Astrocyte (in vitro differentiated cells and primary cell): ENCODE measurements at regions not wholly inside any gene's neighbourhood (a gene's known extent, or its start where the extent isn't known, plus 50 kb on each side); places are given as distances from the start of the nearest gene placed in this dataset.

Experiments used
- DNase-seq: peaks from one replicate; pipeline ENCODE4 v3.0.0-alpha.2; 2010; ENCODE audit warnings: low read depth
- FAIRE-seq: peaks from 2 replicates; lab custom pipeline; 2011; peaks lifted over from hg19 to GRCh38; lab: Jason Lieb, UNC
- H2AFZ ChIP-seq: 2 replicates; pipeline ENCODE4 v1.6.0; 2012; ENCODE audit warnings: low read depth, low read length, inconsistent platforms
- H3K27ac ChIP-seq: 2 replicates; pipeline ENCODE4 v1.5.1; 2011; ENCODE audit warnings: low read depth, low read length, inconsistent platforms
- H3K27me3 ChIP-seq: 2 replicates; pipeline ENCODE4 v1.6.0; 2011; ENCODE audit warnings: low read length, inconsistent platforms; ENCODE audit not compliant: insufficient read depth
- H3K36me3 ChIP-seq: 2 replicates; pipeline ENCODE4 v1.5.1; 2011; ENCODE audit warnings: low read length, inconsistent platforms; ENCODE audit not compliant: insufficient read depth
- H3K4me1 ChIP-seq: 2 replicates; pipeline ENCODE4 v1.5.1; 2011; ENCODE audit warnings: low read length, inconsistent platforms; ENCODE audit not compliant: insufficient read depth
- H3K4me2 ChIP-seq: 2 replicates; pipeline ENCODE4 v1.6.0; 2012; ENCODE audit warnings: low read length, inconsistent platforms
- H3K4me3 ChIP-seq: 2 replicates; pipeline ENCODE4 v1.5.1; 2011; ENCODE audit warnings: low read depth, mild to moderate bottlenecking, low read length, inconsistent platforms; ENCODE audit not compliant: insufficient read depth
- H3K79me2 ChIP-seq: 2 replicates; pipeline ENCODE4 v1.6.0; 2012; ENCODE audit warnings: mild to moderate bottlenecking, low read length, inconsistent platforms; ENCODE audit not compliant: insufficient read depth
- H3K9ac ChIP-seq: 2 replicates; pipeline ENCODE4 v1.6.0; 2012; ENCODE audit warnings: mild to moderate bottlenecking, low read length, inconsistent platforms
- H3K9me3 ChIP-seq: 2 replicates; pipeline ENCODE4 v1.5.1; 2012; ENCODE audit warnings: low read depth, mild to moderate bottlenecking, low read length, inconsistent platforms; ENCODE audit not compliant: insufficient read depth
- H4K20me1 ChIP-seq: 2 replicates; pipeline ENCODE4 v1.6.0; 2012; ENCODE audit warnings: low read length, inconsistent platforms; ENCODE audit not compliant: insufficient read depth
- H3K27ac Mint-ChIP-seq: one replicate; pipeline ENCODE4 v1.8.0; 2021; ENCODE audit warnings: mild to moderate bottlenecking, mixed read lengths; ENCODE audit not compliant: unreplicated experiment
- H3K27me3 Mint-ChIP-seq: one replicate; pipeline ENCODE4 v1.8.0; 2021; ENCODE audit warnings: low read depth, mixed read lengths; ENCODE audit not compliant: unreplicated experiment
- H3K36me3 Mint-ChIP-seq: one replicate; pipeline ENCODE4 v1.8.0; 2021; ENCODE audit warnings: low read depth, mixed read lengths; ENCODE audit not compliant: unreplicated experiment
- H3K4me1 Mint-ChIP-seq: one replicate; pipeline ENCODE4 v1.8.0; 2021; ENCODE audit warnings: low read depth, mixed read lengths; ENCODE audit not compliant: unreplicated experiment
- H3K4me3 Mint-ChIP-seq: one replicate; pipeline ENCODE4 v1.8.0; 2021; ENCODE audit warnings: mild to moderate bottlenecking, moderate library complexity, mixed read lengths; ENCODE audit not compliant: unreplicated experiment
- H3K9me3 Mint-ChIP-seq: one replicate; pipeline ENCODE4 v1.8.0; 2021; ENCODE audit warnings: mild to moderate bottlenecking, mixed read lengths; ENCODE audit not compliant: unreplicated experiment
- CTCF ChIP-seq: IDR thresholded peaks from 2 replicates; pipeline ENCODE4 v1.5.1; 2011; ENCODE audit warnings: low read depth, mild to moderate bottlenecking, inconsistent platforms, low read length, moderate library complexity; ENCODE audit not compliant: insufficient read depth
- EZH2 ChIP-seq: IDR thresholded peaks from 2 replicates; pipeline ENCODE4 v1.6.1; 2012; ENCODE audit warnings: mild to moderate bottlenecking, low read length, inconsistent platforms; ENCODE audit not compliant: insufficient read depth

- Histone ChIP-seq H3K79me2 (no peaks in the 10 kb centered on the region), H3K4me3 (no peak overlapping the region), H3K4me1 (peaks cover 16% of the 10 kb centered on the region), H3K27ac (no peak overlapping the region), H3K27me3 (no peaks in the 10 kb centered on the region), H3K36me3 (no peaks in the 10 kb centered on the region), H3K9ac (no peak overlapping the region), H3K9me3 (no peaks in the 10 kb centered on the region), H4K20me1 (no peaks in the 10 kb centered on the region), H3K4me2 (peak overlapping the region; percentile 10), H2AFZ (no peak overlapping the region)
- Mint-ChIP-seq H3K36me3 (no peaks in the 10 kb centered on the region), H3K27me3 (peaks cover 22% of the 10 kb centered on the region), H3K4me3 (no peak overlapping the region), H3K9me3 (peaks cover 3% of the 10 kb centered on the region), H3K27ac (no peak overlapping the region), H3K4me1 (no peaks in the 10 kb centered on the region)
- TF ChIP-seq CTCF: no peak
- TF ChIP-seq EZH2: no peak
- FAIRE-seq (no peak), DNase-seq (no peak)
Observed at GRCh38 chr2:10193276-10193795, 70.8 kb downstream of the RRM2 start.

DNA sequence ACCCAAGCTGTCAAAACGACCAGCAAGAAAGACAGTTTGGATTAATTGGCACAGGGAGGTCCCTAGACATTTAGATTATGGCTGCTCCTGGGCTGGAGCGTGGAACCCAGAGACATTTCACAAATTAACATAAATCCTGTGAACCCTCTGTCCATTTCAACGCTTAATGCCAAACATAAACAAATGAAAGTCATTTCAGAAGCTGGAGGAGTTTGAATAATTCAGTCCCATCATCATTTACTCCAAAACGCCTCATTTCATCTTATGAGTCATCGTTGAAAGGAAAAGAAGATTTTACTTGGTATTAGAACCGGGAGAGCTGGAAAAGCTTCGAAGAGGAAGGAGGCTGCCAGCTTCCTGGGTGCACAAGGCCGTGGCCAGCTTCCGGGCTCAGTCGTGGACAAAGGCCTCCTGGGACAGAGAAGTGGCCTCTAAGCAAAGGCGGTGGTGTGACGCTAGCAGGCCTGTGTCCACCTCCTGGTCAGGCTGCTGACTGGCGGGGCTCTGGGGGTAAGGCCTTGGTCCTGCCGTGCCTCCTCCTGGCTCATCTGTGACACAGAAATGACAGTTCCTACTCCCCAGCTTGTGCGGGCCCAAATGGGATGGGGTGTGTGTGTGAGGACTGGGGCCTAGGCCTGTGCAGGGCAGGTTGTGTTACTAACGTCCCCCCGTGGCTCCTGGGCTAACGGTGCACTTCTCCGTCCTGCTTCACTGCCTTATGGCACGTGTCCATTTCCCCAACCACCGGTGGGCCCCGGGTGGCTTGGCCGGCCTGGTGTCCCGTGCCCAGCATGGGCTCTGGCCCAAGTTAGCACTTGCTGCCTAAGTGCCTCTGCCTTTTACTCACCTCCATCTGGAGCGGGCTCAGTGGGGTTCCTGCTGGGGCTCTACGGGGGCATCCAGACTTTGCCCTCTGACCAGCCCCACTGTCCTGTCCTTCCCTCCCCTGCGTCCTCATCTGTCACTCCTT, 71.6 kb downstream of the RRM2 start:
- H3K36me3 Mint-ChIP-seq: no peaks in the 10 kb centered on the region
- peaks cover 20% of the 10 kb centered on the region for H3K27me3 Mint-ChIP-seq
- Histone ChIP-seq H2AFZ (peak overlapping the region; percentile 55), H3K4me3 (no peak overlapping the region), H3K9me3 (no peaks in the 10 kb centered on the region), H3K4me1 (peaks cover 16% of the 10 kb centered on the region), H3K79me2 (no peaks in the 10 kb centered on the region), H3K36me3 (no peaks in the 10 kb centered on the region), H3K27ac (no peak overlapping the region), H4K20me1 (no peaks in the 10 kb centered on the region), H3K27me3 (no peaks in the 10 kb centered on the region), H3K9ac (no peak overlapping the region), H3K4me2 (peak overlapping the region; percentile 10)
- peaks cover 3% of the 10 kb centered on the region for H3K9me3 Mint-ChIP-seq
- H3K27ac Mint-ChIP-seq: no peak overlapping the region
- DNase-seq (peak; percentile 51), FAIRE-seq (no peak)
- no peak for TF ChIP-seq EZH2
- no peak for TF ChIP-seq CTCF
- no peaks in the 10 kb centered on the region for H3K4me1 Mint-ChIP-seq
- no peak overlapping the region for H3K4me3 Mint-ChIP-seq
